CD4-positive, alpha-beta T cell (primary cell): ENCODE measurements at regions not wholly inside any gene's neighbourhood (a gene's known extent, or its start where the extent isn't known, plus 50 kb on each side); places are given as distances from the start of the nearest gene placed in this dataset.
"Not testable (repeated sequence)": the region's sequence is repeated elsewhere in the genome, so short reads cannot be mapped to it uniquely, and the experiment has no call there.

Experiments
- ATAC-seq: fragments of 200-7000 bp; cut with Tn5 transposase; one replicate; pipeline ENCODE4 v1.10.0; 2022; ENCODE audit warnings: mild to moderate bottlenecking; ENCODE audit not compliant: poor library complexity
- CTCF ChIA-PET: fragments of 350-600 bp; sonication (Branson Sonifier 250); formaldehyde crosslinking; loops from one replicate; lab custom pipeline; 2021; ENCODE audit warnings: antibody characterized with exemption, inconsistent platforms; lab: Charles Lee
- POLR2A ChIA-PET: fragments of 350-600 bp; sonication (Branson Sonifier 250); formaldehyde crosslinking; loops from one replicate; lab custom pipeline; 2021; ENCODE audit warnings: antibody characterized with exemption, inconsistent platforms; lab: Charles Lee
- DNase-seq, 14 experiments: peaks; one replicate each; pipeline ENCODE4 v3.0.0-alpha.2; 2013 to 2020; ENCODE audit warnings: mixed read lengths in 2 of 14
- H3K27ac ChIP-seq, 2 donors: one replicate each; pipeline versions ENCODE4 v1.5.1 to v1.7.0; 2013; ENCODE audit warnings: low read length in 2 of 2, low read depth in 1 of 2, mild to moderate bottlenecking in 1 of 2
- H3K27me3 ChIP-seq, 2 experiments: 1 replicate in 1 of 2; 2 replicates in 1 of 2; pipeline versions ENCODE4 v1.6.1 to v1.7.0; 2013; ENCODE audit warnings: low read length in 2 of 2, control low read depth in 1 of 2, mild to moderate bottlenecking in 1 of 2, moderate library complexity in 1 of 2; ENCODE audit not compliant: insufficient read depth in 2 of 2, control insufficient read depth in 1 of 2
- H3K36me3 ChIP-seq: one replicate; pipeline ENCODE4 v1.6.1; 2013; ENCODE audit warnings: low read length, control low read depth; ENCODE audit not compliant: insufficient read depth
- H3K4me1 ChIP-seq: one replicate; pipeline ENCODE4 v1.6.1; 2013; ENCODE audit warnings: low read length, control low read depth; ENCODE audit not compliant: insufficient read depth
- H3K4me3 ChIP-seq: one replicate; pipeline ENCODE4 v1.5.1; 2013; ENCODE audit warnings: mild to moderate bottlenecking, low read length, moderate library complexity
- H3K9me3 ChIP-seq, 2 experiments: 1 replicate in 1 of 2; 2 replicates in 1 of 2; pipeline versions ENCODE4 v1.6.1 to v1.7.0; 2013; ENCODE audit warnings: low read length in 2 of 2, mild to moderate bottlenecking in 2 of 2, control low read depth in 1 of 2, moderate library complexity in 1 of 2; ENCODE audit not compliant: control insufficient read depth in 1 of 2, insufficient read depth in 1 of 2
- H3K27ac Mint-ChIP-seq: one replicate; pipeline ENCODE4 v1.8.0; 2020; ENCODE audit warnings: mixed read lengths
- H3K27me3 Mint-ChIP-seq: one replicate; pipeline ENCODE4 v1.8.0; 2021; ENCODE audit warnings: mixed read lengths
- H3K36me3 Mint-ChIP-seq: one replicate; pipeline ENCODE4 v1.8.0; 2021; ENCODE audit warnings: low read depth, mixed read lengths
- H3K4me1 Mint-ChIP-seq: one replicate; pipeline ENCODE4 v1.8.0; 2021; ENCODE audit warnings: low read depth, mixed read lengths
- H3K4me3 Mint-ChIP-seq: one replicate; pipeline ENCODE4 v1.8.0; 2020; ENCODE audit warnings: mild to moderate bottlenecking, mixed read lengths
- H3K9me3 Mint-ChIP-seq: one replicate; pipeline ENCODE4 v1.8.0; 2020; ENCODE audit warnings: mixed read lengths
- CTCF ChIP-seq: fragments of 200-600 bp; IDR thresholded peaks from one replicate; pipeline ENCODE4 v1.8.0; 2022; ENCODE audit warnings: antibody characterized with exemption, mild to moderate bottlenecking
- intact Hi-C, 2 experiments: fragments of 100-400 bp; cut with DNase I in 1 of 2; cut with micrococcal nuclease in 1 of 2; formaldehyde crosslinking; loops; one replicate each; pipeline versions ENCODE4 v1.15.1 to v1.9.0; 2023 to 2025; cut with DNase I, micrococcal nuclease

DNA sequence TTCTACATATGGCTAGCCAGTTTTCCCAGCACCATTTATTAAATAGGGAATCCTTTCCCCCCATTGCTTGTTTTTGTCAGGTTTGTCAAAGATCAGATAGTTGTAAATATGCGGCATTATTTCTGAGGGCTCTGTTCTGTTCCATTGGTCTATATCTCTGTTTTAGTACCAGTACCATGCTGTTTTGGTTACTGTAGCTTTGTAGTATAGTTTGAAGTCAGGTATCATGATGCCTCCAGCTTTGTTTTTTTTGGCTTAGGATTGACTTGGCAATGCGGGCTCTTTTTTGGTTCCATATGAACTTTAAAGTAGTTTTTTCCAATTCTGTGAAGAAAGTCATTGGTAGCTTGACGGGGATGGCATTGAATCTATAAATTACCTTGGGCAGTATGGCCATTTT, 60.0 kb upstream of the GPC3 start:
- H3K27ac Mint-ChIP-seq, H3K36me3 ChIP-seq, H3K4me3 ChIP-seq, H3K27me3 Mint-ChIP-seq, H3K9me3 Mint-ChIP-seq, H3K36me3 Mint-ChIP-seq, H3K4me3 Mint-ChIP-seq, ATAC-seq, POLR2A ChIA-PET, H3K27me3 ChIP-seq, CTCF ChIA-PET, DNase-seq, intact Hi-C loops, H3K4me1 ChIP-seq, H3K4me1 Mint-ChIP-seq, H3K27ac ChIP-seq, H3K9me3 ChIP-seq: not testable (repeated sequence)

- intact Hi-C loops, H3K36me3 ChIP-seq, POLR2A ChIA-PET, H3K4me1 ChIP-seq, H3K9me3 Mint-ChIP-seq, H3K4me3 Mint-ChIP-seq, H3K27ac ChIP-seq, H3K36me3 Mint-ChIP-seq, CTCF ChIA-PET, H3K4me1 Mint-ChIP-seq, H3K27me3 Mint-ChIP-seq, DNase-seq, H3K9me3 ChIP-seq, H3K27me3 ChIP-seq, H3K4me3 ChIP-seq, ATAC-seq, H3K27ac Mint-ChIP-seq: not testable (repeated sequence)
These were observed 81.7 kb upstream of the GPC3 start for GRCh38 chrX:134067107-134067506.

- ATAC-seq, DNase-seq, H3K27ac ChIP-seq, H3K4me3 Mint-ChIP-seq, H3K27me3 Mint-ChIP-seq, intact Hi-C loops, H3K9me3 Mint-ChIP-seq, H3K4me1 Mint-ChIP-seq, H3K4me3 ChIP-seq, H3K36me3 Mint-ChIP-seq, H3K9me3 ChIP-seq, H3K36me3 ChIP-seq, H3K27me3 ChIP-seq, POLR2A ChIA-PET, CTCF ChIA-PET, H3K4me1 ChIP-seq, H3K27ac Mint-ChIP-seq: not testable (repeated sequence)
These were observed 86.5 kb upstream of the GPC3 start for GRCh38 chrX:134071899-134072298.

DNA sequence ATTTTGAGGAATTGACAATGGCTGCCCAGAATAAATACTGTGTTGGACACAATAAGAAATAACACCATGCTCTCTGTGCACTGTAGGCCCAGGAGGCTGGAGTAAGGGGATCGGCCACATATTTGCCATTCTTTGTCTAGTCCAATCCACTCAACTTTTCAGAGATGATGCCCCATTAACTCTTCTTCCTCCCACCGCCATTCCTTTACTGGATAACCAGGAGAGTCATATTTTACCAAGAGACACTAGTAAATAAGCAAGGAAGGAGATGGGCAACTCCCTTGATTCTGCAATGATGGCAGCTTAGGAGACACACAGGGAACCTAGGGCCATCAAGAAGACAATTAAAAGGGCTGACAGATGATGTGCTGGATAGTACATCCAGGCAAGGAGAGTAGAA, 87.9 kb upstream of the GPC3 start:
- Histone ChIP-seq H3K4me3 (no peak overlapping the region), H3K4me1 (no peaks in the 10 kb centered on the region), H3K36me3 (no peaks in the 10 kb centered on the region), H3K27ac (no peak overlapping the region), H3K9me3 (no peaks in the 10 kb centered on the region), H3K27me3 (no peaks in the 10 kb centered on the region)
- ChIA-PET POLR2A (no interaction called here), CTCF (no interaction called here)
- H3K36me3 Mint-ChIP-seq, result no peaks in the 10 kb centered on the region
- intact Hi-C loops, result no loop called here
- H3K27ac Mint-ChIP-seq, result no peak overlapping the region
- no peak for TF ChIP-seq CTCF
- no peak overlapping the region for H3K4me3 Mint-ChIP-seq
- no peaks in the 10 kb centered on the region for H3K9me3 Mint-ChIP-seq
- H3K4me1 Mint-ChIP-seq, result no peaks in the 10 kb centered on the region
- DNase-seq (no peak), ATAC-seq (no peak)
- H3K27me3 Mint-ChIP-seq, result no peaks in the 10 kb centered on the region

- intact Hi-C loops, result no loop called here
- CTCF ChIA-PET, result no interaction called here
- Mint-ChIP-seq H3K27ac (no peak overlapping the region), H3K36me3 (no peaks in the 10 kb centered on the region), H3K4me3 (no peak overlapping the region), H3K9me3 (no peaks in the 10 kb centered on the region), H3K4me1 (no peaks in the 10 kb centered on the region), H3K27me3 (peaks cover 4% of the 10 kb centered on the region)
- no peak for TF ChIP-seq CTCF
- no peak for ATAC-seq
- POLR2A ChIA-PET, result no interaction called here
- Histone ChIP-seq H3K9me3 (no peaks in the 10 kb centered on the region), H3K36me3 (no peaks in the 10 kb centered on the region), H3K4me1 (no peaks in the 10 kb centered on the region), H3K27me3 (no peaks in the 10 kb centered on the region), H3K27ac (no peak overlapping the region), H3K4me3 (no peak overlapping the region)
- no peak for DNase-seq
These were observed 88.8 kb upstream of the GPC3 start for GRCh38 chrX:134074151-134074550.
